ENCODE measurements at regions not wholly inside any gene's neighbourhood (a gene's known extent, or its start where the extent isn't known, plus 50 kb on each side); places are given as distances from the start of the nearest gene placed in this dataset.
"Not testable (repeated sequence)": the region's sequence is repeated elsewhere in the genome, so short reads cannot be mapped to it uniquely, and the experiment has no call there.

DNA sequence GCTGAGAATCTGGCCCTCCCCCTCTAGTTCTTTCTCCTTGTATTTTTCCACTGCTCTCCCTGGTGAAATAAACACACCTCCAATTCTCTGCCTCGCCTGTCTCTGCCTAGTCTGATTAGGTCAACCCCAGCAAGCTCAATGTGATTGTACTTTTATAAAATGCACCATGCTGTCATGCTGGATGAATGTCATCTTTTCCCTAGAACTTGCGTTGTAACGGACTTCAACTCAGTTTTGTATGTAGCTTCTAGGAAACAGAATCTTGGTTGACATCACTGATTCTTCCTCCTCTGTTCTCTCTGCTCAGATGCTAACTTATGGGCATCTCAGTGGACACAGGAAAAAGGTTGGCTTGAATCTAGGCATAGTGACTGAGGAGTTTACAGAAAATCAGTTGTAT is 261.9 kb upstream of the ISX start:
- in situ Hi-C loops (cut with HindIII; ENCODE audit: low sequenced_read_pairs): no loop called here

DNA sequence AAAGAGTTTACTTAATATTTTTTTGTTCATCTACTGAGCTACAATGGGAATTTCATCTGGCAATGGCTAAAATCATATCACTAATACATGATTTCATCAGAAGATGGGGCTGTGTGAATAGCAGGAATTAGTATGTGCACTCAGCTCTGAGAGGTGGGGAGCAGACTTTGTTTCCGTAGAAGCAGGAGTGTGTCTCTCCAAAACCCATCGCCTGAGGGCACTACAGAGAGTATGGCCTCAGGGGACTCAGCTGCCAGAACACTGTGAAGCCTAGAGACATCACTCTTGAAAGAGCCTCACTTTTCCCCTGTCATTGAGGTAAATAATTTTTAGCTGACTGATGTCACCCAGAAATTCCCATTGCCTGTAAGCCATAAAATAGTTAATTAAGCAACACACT is 261.4 kb upstream of the ISX start:
- in situ Hi-C loops (cut with HindIII; ENCODE audit: low sequenced_read_pairs): no loop called here

GRCh38 chr22:34805771-34806170 is 260.2 kb upstream of the ISX start:
- in situ Hi-C loops (cut with HindIII; ENCODE audit: low sequenced_read_pairs): no loop called here

- in situ Hi-C loops (cut with HindIII; ENCODE audit: low sequenced_read_pairs): no loop called here
Observed at GRCh38 chr22:34808618-34809017, 257.3 kb upstream of the ISX start.

GRCh38 chr22:34812631-34813030 is 253.3 kb upstream of the ISX start:
- in situ Hi-C loops (cut with HindIII; ENCODE audit: low sequenced_read_pairs): no loop called here

- in situ Hi-C loops (cut with HindIII; ENCODE audit: low sequenced_read_pairs): no loop called here
Observed at GRCh38 chr22:34814260-34815025, 251.5 kb upstream of the ISX start.

DNA sequence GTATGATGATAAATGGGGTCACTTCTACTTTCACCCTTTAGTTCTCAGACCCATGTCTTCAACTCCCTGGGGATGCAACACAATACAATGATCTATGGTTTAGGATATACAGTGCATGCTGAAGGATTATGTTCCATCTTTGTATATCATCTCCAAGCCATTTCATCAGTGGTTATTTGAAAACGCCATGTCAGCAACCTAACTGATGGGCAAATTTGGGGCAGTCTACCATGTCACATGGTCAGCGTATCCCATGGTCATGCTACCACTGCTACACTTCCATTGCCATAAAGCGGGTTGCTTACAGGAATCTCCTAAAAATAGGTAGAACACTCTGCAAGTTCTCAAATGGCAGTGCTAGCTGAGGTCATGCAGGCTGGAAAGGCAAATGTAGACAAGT is 236.5 kb upstream of the ISX start:
- in situ Hi-C loops (cut with HindIII; ENCODE audit: low sequenced_read_pairs): no loop called here

- in situ Hi-C loops (cut with HindIII; ENCODE audit: low sequenced_read_pairs): no loop called here
Observed at GRCh38 chr22:34834059-34834458, 231.9 kb upstream of the ISX start.

DNA sequence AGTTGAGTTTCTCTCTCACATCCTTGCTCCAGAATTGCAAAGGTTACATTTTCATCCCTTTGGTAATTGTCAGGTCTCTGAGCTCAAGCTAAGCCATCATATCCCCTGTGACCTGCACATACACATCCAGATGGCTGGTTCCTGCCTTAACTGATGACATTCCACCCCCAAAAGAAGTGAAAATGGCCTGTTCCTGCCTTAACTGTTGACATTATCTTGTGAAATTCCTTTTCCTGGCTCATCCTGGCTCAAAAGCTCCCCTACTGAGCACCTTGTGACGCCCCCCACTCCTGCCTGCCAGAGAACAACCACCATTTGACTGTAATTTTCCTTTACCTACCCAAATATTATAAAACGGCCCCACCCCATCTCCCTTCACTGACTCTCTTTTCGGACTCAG is 231.4 kb upstream of the ISX start:
- in situ Hi-C loops (cut with HindIII; ENCODE audit: low sequenced_read_pairs): not testable (repeated sequence)

DNA sequence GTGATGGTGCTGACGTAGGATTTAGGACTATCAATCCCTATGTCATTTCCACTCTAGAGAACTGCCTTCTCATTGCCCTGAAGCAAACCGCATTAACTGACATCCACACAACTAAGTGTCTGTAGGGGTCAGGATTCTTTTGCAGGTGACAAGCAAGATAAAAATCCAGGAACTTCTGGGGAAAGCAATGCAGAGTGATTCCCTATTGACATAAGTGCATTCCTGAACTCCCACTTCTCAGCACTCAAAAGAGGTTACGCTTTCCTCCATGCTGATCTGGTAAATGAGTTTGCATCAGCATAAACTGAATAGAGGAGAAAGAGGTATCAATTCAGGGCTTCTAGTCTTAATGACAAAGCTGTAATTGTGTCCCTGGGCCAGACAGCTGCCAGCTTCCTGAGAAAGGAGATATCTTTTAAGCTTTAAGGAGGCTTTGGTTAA is 224.6 kb upstream of the ISX start:
- in situ Hi-C loops (cut with HindIII; ENCODE audit: low sequenced_read_pairs): no loop called here

DNA sequence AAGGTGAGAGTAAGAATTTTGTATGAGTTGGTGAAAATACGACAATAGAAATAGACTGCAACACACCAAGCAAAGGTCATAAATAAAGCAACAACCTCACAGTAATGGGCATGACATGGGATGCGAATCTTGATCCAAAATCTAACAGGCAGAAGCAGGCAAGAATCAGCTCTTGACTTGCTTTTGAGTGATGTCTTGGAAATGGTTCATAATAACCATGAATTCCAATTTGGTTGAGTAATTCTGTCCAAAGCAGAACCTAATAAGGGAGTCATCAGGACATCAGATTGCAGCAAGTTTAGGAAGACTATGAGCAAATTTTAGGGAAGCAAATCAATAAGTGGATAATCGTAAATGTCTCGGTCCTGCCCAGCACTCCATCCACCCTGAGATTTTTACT is 224.0 kb upstream of the ISX start:
- in situ Hi-C loops (cut with HindIII; ENCODE audit: low sequenced_read_pairs): no loop called here

- in situ Hi-C loops (cut with HindIII; ENCODE audit: low sequenced_read_pairs): no loop called here
Observed at GRCh38 chr22:34842630-34843029, 223.3 kb upstream of the ISX start.

- in situ Hi-C loops (cut with HindIII; ENCODE audit: low sequenced_read_pairs): not testable (repeated sequence)
Observed at GRCh38 chr22:34843743-34844142, 222.2 kb upstream of the ISX start.

- in situ Hi-C loops (cut with HindIII; ENCODE audit: low sequenced_read_pairs): no loop called here
Observed at GRCh38 chr22:34845391-34845790, 220.6 kb upstream of the ISX start.

GRCh38 chr22:34847072-34847471 is 218.9 kb upstream of the ISX start:
- in situ Hi-C loops (cut with HindIII; ENCODE audit: low sequenced_read_pairs): no loop called here

- in situ Hi-C loops (cut with HindIII; ENCODE audit: low sequenced_read_pairs): no loop called here
Observed at GRCh38 chr22:34849965-34850364, 216.0 kb upstream of the ISX start.

GRCh38 chr22:34851918-34852662 is 213.9 kb upstream of the ISX start:
- in situ Hi-C loops (cut with HindIII; ENCODE audit: low sequenced_read_pairs): no loop called here

DNA sequence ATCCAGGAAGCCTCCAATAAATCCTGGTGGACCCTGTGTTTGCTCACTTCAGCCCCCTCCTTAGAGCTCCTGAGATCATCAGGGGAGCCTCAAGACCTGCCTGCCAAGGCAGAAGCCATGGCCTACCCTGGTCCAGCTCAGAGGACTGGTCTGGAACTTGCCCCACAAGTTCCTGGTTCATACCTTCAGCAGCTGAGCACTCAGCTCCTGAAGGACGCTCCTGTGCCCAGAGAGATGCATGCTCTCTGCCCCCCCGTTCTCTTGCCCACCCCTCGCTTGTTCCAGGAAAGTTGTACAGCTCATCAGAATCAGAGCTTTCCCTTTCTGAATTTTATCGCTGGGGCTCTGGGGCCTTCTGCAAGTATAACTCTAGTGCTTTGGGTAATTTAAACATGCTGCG is 210.5 kb upstream of the ISX start:
- in situ Hi-C loops (cut with HindIII; ENCODE audit: low sequenced_read_pairs): no loop called here

DNA sequence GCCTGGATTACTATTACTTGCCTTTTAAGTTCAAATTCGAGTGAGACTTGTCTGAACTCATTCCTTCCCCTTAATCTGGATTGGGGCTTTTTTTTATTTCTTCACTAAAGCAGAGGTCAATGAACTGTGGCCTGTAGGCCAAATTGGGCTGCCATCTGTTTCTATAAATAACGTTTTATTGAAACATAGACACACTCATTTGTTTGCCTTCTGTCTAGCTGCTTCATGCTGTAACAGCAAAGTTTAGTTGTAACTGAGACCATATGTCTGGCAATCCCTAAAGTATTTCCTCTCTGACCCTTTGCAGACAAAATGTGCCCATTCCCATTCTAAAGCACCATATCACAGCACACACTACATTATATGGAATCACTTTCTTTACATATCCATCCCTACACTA is 207.9 kb upstream of the ISX start:
- in situ Hi-C loops (cut with HindIII; ENCODE audit: low sequenced_read_pairs): no loop called here

- in situ Hi-C loops (cut with HindIII; ENCODE audit: low sequenced_read_pairs): no loop called here
Observed at GRCh38 chr22:34861787-34862186, 204.2 kb upstream of the ISX start.

- in situ Hi-C loops (cut with HindIII; ENCODE audit: low sequenced_read_pairs): no loop called here
Observed at GRCh38 chr22:34866081-34866480, 199.9 kb upstream of the ISX start.

DNA sequence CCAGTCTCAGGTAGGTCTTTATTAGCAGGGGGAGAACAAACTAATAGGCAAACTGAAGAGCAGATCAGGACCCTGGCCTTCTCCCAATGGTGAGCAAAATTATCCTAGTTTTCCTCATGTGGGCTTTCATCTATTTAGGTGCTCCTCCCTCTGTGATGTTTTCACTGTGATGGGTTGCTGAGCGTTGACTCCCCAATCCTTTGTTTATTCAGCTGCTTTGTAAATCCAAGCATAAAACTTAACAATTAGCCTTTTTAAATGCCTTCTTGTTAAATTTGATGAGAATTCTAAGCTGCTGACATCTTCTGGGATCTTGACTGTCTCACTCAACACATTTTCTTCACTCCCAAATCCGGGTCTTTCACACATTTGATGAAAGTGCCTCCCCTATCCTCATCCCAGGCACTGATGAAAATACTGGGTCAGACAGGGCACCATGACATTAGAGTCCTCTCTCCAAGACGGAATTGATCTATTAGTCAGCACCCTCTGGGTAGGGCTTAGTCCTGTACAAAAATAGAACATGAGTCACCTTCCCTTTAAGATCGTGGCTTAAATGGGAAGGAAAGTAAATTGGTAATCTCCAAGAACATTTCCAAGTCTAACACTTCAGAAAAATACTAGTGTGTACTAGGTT is 199.3 kb upstream of the ISX start:
- in situ Hi-C loops (cut with HindIII; ENCODE audit: low sequenced_read_pairs): no loop called here

Measured in endothelial cell of hepatic sinusoid (primary cell).